ENCODE measurements at regions not wholly inside any gene's neighbourhood (a gene's known extent, or its start where the extent isn't known, plus 50 kb on each side); places are given as distances from the start of the nearest gene placed in this dataset.

DNA sequence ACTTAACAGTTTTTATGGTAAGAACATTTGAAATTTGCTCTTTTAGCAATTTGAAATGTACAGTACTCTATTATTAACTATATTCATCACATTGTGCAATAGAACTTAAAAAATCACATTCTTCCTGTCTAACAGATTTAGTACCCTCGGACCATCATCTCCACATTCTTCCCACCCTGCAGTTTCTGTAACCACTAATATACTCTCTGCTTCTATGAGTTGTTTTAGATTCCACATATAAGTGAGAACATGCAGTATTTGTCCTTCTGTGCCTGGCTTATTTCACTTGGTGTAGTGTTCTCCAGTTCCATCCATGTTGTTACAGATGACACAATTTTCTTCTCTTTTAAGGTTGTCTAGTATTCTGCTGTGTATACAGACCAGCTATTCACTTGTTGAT, 88.9 kb upstream of the SEC61G start:
- DNase-seq (ENCODE audit: low spot score): no peak

DNA sequence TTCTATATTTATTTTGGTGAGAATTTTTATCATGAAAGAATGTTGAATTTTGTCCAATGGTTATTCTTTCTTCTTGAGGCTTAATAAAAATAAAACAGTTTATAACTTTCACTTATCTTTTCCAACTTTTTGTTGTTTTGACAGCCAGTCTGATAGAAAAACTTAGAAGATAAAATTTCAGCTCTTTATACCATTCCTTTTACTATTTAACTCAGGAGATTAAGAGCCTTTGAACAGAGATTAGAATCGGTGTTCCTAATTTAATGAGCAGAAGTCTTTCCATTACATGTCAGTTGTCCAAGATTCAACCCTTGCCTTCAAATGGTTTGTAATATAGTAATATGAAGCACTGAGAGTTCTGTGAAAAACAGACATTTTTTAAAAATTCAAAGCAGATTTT, 97.8 kb upstream of the SEC61G start:
- DNase-seq (ENCODE audit: low spot score): no peak

DNA sequence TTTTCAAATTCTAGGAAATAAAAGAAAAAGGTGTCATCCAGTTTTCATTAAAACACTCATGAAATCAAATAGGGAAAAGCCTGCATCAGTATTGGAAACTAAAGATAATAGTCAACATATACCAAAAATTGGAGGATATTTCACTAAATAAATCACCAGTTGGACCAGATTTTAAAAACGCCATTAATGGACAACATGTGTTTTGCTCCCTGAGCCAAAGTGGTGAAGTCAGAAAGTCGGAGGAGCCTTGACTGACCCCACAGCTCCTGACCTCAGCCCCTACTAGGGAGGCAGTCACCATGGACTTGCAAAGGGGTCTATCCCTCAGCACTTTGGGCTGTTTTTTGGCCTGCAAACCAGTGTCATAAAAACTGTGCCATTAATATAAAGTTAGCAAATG, 98.3 kb upstream of the SEC61G start:
- DNase-seq (ENCODE audit: low spot score): no peak

DNA sequence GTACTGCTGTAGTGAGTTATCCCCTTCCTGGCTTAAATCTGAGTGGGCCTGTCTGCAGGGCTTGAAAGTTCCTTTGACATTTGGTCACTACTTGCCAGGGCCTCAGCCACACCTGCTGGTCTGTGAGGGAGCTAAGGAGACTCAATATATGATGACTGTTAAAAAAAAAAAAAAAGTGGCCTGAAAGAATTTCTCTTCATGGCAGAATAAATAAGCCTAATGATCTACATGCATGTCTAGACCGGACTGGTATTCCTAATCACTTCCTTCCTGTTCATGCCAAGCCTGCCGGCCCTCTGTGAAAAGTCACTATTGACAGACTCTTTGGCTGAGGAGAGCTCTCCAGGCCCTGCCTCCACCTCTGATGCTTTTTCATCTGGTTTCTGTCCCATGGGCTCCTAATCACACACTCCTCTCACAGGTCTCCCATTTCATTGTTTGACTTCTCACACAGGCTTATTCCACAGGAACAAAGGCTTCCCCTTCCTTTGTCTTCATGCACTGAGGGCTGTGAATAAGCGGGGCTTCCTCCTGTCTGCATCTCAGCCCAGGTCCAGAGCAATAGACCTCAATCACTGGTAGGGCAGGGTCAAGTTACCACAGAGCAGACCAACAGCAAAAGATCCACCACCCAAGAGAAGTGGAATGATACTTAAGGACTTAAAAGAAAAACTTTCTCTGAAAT, 99.1 kb upstream of the SEC61G start:
- DNase-seq (ENCODE audit: low spot score): no peak

DNA sequence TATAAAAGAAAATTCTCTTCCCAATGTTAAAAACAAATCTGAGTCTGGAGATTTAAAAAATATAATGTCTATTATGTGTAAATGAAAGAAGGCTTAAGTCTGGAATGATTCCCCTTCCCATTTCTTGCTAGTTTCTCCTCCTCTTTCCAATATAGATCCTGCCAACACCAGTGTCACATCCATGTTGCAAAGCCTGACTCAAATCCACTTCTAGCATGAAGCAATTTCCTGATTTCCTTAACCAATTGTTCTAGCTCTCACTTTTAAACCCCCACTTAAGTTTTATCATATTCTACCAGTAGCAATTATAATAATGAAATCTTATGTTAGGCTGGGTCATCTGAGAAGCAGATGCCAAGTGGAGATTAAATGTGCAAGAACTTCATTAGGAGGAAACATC, 100.1 kb upstream of the SEC61G start:
- DNase-seq (ENCODE audit: low spot score): no peak

DNA sequence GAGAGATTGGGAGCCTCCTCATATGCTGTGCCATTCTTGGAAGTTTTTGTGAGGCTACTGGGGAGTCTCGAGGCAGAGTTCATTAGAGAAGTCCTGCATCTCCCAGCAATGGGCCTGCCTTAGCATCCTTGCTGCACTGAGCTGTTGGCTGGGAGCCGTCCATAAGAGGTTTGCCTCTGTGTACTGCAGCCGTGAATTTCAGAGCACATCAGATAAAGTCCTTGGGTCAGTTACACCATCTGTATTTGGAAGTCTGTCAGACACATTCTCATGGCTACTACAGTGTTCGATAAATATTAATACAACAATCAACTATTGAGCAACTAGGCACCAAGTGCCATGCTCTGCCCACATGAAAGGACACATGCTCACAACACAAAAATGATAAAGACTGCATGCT, 100.5 kb upstream of the SEC61G start:
- DNase-seq (ENCODE audit: low spot score): no peak

DNA sequence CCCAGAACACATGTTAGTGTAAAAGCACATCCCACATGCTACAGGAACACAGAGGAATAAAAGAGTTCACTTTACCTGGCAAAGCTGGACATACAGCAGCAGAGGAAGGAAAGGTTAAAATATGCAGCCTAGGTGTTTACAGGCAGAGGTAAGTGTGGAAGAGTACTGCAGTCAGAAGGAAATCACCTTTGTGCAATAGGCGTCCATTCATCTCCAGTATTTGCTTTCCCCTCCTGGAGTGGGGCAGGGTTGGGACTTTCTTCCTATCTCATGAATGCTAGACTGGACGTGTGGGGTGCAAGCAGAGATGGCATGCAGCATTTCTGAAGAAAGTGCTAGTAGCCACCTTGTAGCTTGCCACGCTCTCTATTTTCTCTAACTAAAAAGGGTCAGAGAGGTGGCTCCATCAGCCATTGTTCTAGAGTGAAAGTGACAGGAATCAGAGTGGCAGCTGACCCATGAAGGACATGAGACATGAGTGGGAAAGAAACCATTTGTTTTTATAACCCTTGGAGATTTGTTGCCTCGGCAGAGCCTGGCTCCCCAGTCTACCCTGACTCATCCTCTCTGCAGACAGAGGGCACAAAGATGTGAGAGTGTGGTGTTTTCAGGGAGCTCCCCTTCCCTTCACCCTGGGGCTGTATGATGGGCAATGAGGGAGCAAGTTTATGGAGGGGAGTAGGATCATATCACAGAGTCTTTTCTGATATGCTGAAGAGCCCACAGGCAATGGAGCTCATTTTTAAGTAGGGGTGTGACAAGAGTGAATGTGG, 101.2 kb upstream of the SEC61G start:
- DNase-seq (ENCODE audit: low spot score): no peak

DNA sequence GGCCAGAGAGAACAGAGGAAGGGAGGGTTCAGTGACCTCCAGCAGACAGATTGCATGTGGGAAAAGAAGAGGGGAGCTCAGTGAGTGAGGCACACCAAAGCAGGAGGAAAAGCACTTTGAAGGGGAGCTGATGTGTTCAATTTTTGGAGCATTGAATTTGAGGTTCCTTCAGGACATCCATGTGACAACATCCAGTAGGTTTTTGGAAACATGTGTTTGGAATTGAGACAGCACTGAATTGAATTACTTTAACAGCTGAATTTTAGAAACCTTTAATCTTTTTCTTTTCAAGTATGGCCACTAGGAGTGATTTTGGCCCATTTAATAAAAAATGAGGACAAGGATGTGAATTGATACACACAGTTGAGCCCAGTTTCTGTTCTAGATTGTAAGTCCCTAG, 101.8 kb upstream of the SEC61G start:
- no peak for DNase-seq (ENCODE audit: low spot score)

DNA sequence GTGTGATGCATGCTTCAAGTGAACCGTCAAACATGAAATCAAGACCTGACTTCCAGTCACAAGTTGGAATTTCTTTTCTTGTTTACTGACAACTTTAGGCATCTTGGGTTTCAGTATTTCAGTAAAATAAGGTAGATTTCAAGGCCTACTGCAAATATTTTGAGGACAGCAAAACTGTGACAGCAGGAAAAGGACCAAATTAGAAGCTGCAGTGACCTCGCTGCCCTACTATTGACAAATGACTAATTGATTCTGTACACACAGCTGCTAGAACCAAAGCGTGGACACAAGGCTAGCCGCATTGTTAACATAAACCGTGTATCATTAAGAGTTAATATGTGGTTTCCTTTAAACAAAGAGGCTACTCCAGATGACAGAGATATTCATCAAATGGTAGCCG, 105.7 kb upstream of the SEC61G start:
- no peak for DNase-seq (ENCODE audit: low spot score)

DNA sequence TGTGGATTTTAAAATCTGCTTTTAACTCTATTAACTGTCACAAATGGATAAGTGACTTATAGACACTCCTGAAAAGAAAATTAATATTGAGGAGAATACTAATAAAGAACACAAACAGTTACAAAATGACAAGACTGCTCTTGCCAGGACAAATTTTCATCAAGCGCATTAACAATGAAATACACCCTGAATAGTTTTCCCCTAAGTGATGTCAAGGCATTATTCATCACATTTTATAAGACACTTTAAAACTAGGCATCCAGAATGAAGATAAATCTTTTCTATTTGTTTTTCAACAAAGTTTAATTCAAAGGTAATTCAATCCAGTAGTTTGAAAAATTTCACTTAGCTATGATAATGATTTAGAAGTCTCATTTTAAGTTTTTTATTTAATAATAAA, 110.5 kb upstream of the SEC61G start:
- DNase-seq (ENCODE audit: low spot score): no peak

DNA sequence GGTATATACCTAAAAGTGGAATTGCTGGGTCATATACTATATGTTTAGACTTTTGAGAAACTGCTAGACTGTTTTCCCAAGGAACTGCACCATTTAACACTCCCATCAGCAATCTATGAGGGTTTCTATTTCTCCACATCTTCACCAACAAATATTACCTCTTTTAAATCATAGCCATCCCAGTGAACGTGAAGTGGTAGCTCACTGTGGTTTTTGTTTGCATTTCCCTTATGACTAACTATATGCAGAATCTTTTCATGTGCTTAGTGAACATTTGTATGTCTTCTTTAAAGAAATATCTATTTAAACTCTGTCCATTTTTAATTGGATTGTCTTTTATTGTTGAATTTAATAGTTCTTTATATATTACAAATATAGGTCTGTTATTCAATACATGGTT, 115.8 kb upstream of the SEC61G start:
- DNase-seq (ENCODE audit: low spot score): no peak

DNA sequence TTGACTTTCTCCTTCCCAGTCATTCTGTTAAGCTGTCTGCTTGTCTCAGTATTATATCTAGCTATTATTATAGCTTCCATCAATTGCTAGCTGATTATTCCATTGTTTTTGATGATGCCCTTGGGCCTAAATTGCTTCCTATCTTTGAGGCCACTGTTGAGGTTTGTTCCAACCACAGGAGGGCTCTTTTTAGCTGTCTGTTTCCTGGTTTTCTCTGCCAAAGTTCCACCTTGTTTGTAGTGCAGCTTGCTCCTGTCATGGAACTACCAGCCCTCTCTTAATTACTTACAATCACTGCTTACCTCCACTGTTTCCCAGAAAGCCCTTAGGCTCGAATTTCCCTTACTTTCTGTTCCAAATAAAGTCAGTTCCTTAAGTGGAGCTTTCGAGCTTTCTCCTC, 118.7 kb upstream of the SEC61G start:
- DNase-seq (ENCODE audit: low spot score): no peak

DNA sequence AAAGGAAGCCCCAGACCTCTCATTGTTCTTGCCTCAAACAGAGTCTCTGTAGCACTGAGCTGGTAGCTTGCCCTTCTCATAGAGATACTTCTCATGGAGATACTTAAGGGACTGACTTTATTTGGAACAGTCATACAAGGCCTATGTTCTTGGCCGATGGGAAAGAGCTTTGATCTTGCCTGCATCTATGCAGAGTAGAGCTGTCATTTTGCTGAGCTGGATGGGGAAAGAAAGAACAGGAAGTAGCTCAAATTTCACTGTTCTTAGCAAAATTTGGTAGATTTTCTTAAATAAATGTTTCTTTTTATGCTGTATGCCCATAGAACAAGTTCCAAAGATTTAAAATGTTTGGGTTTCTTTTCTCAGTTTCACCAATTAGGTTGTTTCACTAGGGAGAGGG, 119.3 kb upstream of the SEC61G start:
- DNase-seq (ENCODE audit: low spot score): no peak

DNA sequence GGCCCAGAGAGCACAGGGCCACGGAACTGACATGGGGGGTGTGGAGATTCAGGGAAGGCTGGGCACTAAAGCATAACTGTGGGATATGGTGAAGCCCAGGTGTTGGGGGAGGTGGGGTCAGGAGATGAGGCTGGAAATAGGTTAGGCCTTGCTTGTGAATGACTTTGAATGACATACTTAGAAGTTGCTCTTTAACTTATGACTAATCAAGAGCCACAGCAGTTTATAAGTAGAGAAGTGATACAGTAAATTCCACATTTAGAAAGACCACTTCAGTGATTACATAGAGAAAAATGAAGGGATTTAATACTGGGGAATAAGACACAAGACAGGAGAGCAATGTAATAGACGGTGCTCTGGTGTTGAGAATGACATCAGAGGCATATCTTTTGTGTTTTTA, 120.8 kb upstream of the SEC61G start:
- DNase-seq (ENCODE audit: low spot score): no peak

DNA sequence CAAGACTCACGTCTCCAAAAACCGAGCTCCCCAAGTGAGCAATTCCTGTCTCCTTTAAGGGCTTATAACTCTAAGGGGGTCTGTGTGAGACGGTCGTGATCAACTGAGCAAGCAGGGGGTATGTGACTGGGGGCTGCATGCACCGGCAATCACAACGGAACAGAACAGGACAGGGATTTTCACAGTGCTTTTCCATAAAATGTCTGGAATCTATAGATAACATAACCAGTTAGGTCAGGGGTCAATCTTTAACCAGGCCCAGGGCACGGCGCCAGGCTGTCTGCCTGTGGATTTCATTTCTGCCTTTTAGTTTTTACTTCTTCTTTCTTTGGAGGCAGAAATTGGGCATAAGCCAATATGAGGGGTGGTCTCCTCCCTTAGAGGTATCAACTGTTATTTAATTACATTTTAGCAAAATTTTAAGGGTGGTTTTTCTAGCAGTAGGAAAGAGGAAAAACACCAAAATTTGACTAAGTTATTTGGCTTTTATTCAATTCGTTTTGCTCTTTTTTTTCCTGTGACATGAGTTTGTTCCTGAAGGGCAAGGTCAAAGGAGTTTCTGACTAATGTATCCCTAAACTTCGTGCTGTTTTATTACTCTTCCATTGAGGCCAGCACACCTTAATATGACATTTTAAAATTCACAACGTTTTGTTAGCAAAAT, 121.4 kb upstream of the SEC61G start:
- no peak for DNase-seq (ENCODE audit: low spot score)

DNA sequence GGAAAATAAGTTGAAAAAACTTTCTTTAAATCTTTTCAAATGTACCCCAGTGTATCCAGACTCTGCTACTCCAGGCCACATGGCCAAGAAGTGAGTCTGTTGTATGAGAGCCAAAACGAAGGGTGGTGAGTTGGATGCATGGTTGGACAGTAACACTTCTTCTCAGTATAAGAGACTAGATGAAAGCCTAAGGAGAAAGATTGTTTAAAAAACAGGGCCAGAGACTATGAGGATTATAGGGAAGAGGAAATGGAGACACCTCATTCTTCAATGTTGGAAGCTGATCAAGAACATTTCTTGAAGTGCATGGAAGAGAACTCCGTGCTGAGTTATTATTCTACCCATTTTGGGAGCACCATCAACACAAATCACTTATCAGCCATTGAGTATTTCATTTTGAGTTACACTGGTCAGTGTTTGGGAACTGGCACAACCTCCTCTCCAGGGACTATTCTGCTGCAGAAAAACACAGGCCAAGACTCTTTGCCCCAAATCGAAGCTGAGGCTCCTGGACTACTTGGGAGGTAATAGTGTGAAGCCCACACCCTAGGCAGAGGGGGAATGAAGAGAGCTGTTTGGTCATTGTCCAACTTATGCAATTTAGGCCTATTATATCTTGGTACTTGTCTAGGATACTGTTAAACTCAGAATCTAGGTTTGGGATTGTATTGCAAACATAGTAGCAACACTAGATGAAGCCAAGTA, 123.0 kb upstream of the SEC61G start:
- no peak for DNase-seq (ENCODE audit: low spot score)

DNA sequence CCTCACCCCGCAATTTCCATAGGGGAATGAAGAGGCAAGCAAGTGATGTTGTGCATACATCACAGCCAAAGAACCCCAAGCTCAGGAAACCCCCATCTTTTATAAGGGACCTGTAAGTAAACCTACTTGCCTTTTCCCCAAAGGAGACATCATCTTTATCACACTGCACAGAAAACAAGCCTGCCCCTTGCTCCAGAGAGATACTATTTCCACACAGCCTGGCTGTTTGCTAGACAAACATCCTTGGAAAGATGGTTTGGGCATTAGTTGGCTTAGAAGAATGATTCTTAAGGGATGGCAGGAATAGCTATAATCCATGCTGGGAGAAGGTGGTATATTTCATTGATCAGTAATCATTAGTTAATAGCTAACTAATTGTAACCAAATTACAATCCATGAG, 123.7 kb upstream of the SEC61G start:
- DNase-seq (ENCODE audit: low spot score): no peak

DNA sequence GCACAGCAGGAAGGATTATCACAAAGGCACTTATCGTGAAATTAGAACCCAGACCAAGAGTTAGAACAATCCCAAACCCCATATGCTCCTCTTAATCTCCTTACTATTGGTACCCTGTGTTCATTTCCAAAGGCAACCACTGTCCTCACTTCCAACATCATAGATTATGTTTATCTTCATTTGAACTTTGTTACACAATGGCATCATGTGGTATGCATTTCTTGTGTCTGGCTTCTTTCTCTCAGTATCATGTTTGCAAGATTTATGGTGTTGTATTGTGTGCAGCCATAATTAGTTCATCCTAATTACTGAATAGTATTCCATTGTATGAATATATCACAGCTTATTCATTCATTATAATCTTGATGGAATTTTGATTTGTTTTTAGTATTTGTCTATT, 124.6 kb upstream of the SEC61G start:
- no peak for DNase-seq (ENCODE audit: low spot score)

DNA sequence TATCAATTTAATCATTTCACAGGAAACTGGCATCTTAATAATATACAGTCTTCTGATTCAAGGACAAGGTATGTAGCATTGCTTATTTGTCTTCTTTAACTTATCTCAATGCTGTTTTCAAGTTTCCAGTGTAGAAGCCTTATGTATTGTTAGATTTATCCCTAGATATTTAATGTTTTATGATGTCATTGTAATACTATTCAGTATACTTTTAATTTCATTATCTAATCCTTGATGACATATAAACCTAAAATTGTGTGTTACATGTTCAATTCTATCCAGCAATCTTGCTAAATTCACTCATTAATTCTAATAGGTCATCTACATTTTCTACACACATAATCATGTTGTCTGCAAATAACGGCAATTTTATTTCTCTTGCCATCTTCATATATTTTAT, 126.3 kb upstream of the SEC61G start:
- DNase-seq (ENCODE audit: low spot score): no peak

DNA sequence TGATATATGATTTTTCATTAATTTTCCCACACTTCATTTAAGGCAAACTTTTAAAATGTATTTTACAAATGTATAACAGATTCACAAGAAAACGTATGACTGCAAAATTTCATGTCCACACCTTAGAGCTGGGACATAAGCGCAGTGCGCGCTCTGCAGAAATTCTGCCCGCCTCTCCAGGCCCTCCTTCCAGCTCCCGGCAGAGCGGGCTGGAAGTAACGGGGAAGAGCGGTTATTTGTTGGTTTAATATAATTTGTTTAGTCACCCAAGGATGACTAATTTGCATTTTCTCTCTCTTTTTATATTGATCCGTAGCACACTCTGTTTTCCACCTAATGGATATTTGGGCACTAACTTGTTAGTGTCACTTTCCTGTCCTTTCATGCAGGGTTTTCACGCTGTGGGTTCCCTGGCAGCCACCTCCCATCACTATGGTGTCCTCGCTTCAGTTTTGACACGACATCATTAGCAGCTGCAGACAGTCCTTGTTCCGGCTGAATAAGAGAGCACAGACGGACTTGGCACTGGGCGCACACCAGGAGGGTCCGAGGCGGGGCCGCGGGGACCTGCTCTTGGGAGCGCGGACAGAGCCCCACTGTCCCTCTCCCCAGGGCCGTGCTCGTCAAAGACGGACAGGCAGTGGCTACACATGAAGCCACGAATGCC, 129.2 kb upstream of the SEC61G start:
- no peak for DNase-seq (ENCODE audit: low spot score)

DNA sequence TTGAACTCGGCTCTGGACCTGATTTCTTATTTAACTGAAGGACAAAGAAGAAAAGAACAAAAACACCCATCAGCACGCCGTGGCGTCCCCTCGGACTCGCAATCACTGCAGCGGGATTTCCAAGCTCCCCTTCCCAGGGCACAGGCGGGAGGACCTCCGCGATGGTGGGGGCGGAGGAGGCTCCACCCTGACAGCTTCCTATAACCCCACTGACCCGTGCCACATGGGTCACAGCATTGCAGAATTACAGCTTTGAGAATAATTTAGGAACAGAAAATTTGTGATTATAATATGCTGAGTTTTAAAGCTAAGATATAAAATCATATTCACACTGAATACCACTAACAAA, 129.7 kb upstream of the SEC61G start:
- no peak for DNase-seq (ENCODE audit: low spot score)

DNA sequence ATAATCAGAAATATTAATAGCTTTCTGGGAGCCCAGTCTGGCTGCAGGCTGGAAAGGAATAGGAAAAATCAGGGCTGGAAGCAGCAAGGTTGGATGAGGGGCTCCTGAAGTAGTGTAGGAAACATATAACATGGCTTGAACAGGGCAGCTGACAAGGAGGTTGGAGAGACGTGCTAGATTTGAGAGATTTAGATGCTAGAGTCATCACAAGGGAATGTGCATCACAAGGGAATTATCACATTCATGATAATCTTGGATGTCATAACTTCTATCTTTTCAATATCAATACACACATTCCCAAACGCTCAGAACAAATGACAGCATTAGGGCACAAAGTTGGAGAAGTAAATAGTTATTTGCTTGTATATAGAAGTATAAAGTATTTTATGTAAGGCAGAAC, 120.9 kb upstream of the EGFR start:
- no peak for DNase-seq (ENCODE audit: low spot score)

Measured in HuH-7.5 (cell line).